GM21381 (cell line): ENCODE measurements at regions not wholly inside any gene's neighbourhood (a gene's known extent, or its start where the extent isn't known, plus 50 kb on each side); places are given as distances from the start of the nearest gene placed in this dataset.

Experiments used
- ATAC-seq: cut with Tn5 transposase; IDR thresholded peaks from one replicate; pipeline ENCODE4 v1.9.1; 2021; ENCODE audit warnings: mild to moderate bottlenecking, moderate library complexity; ENCODE audit not compliant: unreplicated experiment

GRCh38 chr5:109476292-109476691 lies 66.5 kb upstream of the PJA2 start:
- no peak for ATAC-seq

- ATAC-seq: no peak
Measured at GRCh38 chr5:109469896-109470662, 60.3 kb upstream of the PJA2 start.

GRCh38 chr5:109468737-109469420 lies 59.1 kb upstream of the PJA2 start:
- ATAC-seq: no peak

- no peak for ATAC-seq
Measured at GRCh38 chr5:109468288-109468676, 58.5 kb upstream of the PJA2 start.

GRCh38 chr5:109467058-109467457 lies 57.3 kb upstream of the PJA2 start:
- no peak for ATAC-seq
